Breast epithelium (tissue), 3 donors: ENCODE measurements at regions not wholly inside any gene's neighbourhood (a gene's known extent, or its start where the extent isn't known, plus 50 kb on each side); places are given as distances from the start of the nearest gene placed in this dataset.

Source experiments
- CTCF ChIP-seq, 3 donors: fragments of 450-650 bp; IDR thresholded peaks; one replicate each; pipeline ENCODE4 v1.5.1; 2016 to 2017; ENCODE audit warnings: antibody characterized with exemption in 3 of 3, mild to moderate bottlenecking in 3 of 3, moderate library complexity in 3 of 3
- POLR2A ChIP-seq: fragments of 450-650 bp; IDR thresholded peaks from one replicate; pipeline ENCODE4 v1.6.1; 2016; ENCODE audit warnings: antibody characterized with exemption, mild to moderate bottlenecking, moderate library complexity
- POLR2AphosphoS5 ChIP-seq, 3 donors: sonication (generic); formaldehyde crosslinking; IDR thresholded peaks; one replicate each; pipeline ENCODE4 v1.6.1; 2017; ENCODE audit warnings: antibody characterized with exemption in 3 of 3

- no peak for TF ChIP-seq CTCF (IDR thresholded peaks at IDR 0.05)
- no peak for TF ChIP-seq POLR2A
- TF ChIP-seq POLR2AphosphoS5 (IDR thresholded peaks at IDR 0.05): no peak
These were observed 1317.0 kb upstream of the ACO1 start for GRCh38 chr9:31067418-31067817.
